ENCODE measurements at regions not wholly inside any gene's neighbourhood (a gene's known extent, or its start where the extent isn't known, plus 50 kb on each side); places are given as distances from the start of the nearest gene placed in this dataset.
"Not testable (repeated sequence)": the region's sequence is repeated elsewhere in the genome, so short reads cannot be mapped to it uniquely, and the experiment has no call there.

GRCh38 chr12:131309700-131310099 lies 356.0 kb downstream of the ADGRD1 start:
- TF ChIP-seq CTCF (IDR thresholded peaks at IDR 0.05; ENCODE audit: unreplicated experiment): no peak
- Mint-ChIP-seq H3K36me3 (ENCODE audit: insufficient read depth) (no peaks in the 10 kb centered on the region), H3K4me1 (ENCODE audit: low read depth) (no peaks in the 10 kb centered on the region), H3K9me3 (ENCODE audit: low read depth) (peaks cover 4% of the 10 kb centered on the region), H3K27me3 (peaks cover 22% of the 10 kb centered on the region), H3K27ac (no peak overlapping the region), H3K4me3 (ENCODE audit: low read depth) (no peak overlapping the region)
- no peak for DNase-seq (ENCODE audit: low spot score, unreplicated experiment)

GRCh38 chr12:131310227-131310969 lies 356.7 kb downstream of the ADGRD1 start:
- DNase-seq (ENCODE audit: low spot score, unreplicated experiment); H3K4me1 Mint-ChIP-seq (ENCODE audit: low read depth); H3K9me3 Mint-ChIP-seq (ENCODE audit: low read depth); H3K4me3 Mint-ChIP-seq (ENCODE audit: low read depth); H3K36me3 Mint-ChIP-seq (ENCODE audit: insufficient read depth); H3K27ac Mint-ChIP-seq: not testable (repeated sequence)
- peaks cover 23% of the 10 kb centered on the region for H3K27me3 Mint-ChIP-seq

- peaks cover 23% of the 10 kb centered on the region for H3K27me3 Mint-ChIP-seq
- H3K4me1 Mint-ChIP-seq (ENCODE audit: low read depth); H3K9me3 Mint-ChIP-seq (ENCODE audit: low read depth); H3K4me3 Mint-ChIP-seq (ENCODE audit: low read depth); H3K36me3 Mint-ChIP-seq (ENCODE audit: insufficient read depth); DNase-seq (ENCODE audit: low spot score, unreplicated experiment); H3K27ac Mint-ChIP-seq: not testable (repeated sequence)
Observed at GRCh38 chr12:131311279-131311722, 357.6 kb downstream of the ADGRD1 start.

GRCh38 chr12:131311764-131312163 lies 358.1 kb downstream of the ADGRD1 start:
- TF ChIP-seq CTCF (IDR thresholded peaks at IDR 0.05; ENCODE audit: unreplicated experiment): no peak

GRCh38 chr12:131312382-131312781 lies 358.7 kb downstream of the ADGRD1 start:
- not testable (repeated sequence) for H3K36me3 Mint-ChIP-seq (ENCODE audit: insufficient read depth); H3K4me3 Mint-ChIP-seq (ENCODE audit: low read depth); H3K4me1 Mint-ChIP-seq (ENCODE audit: low read depth); H3K27ac Mint-ChIP-seq; H3K9me3 Mint-ChIP-seq (ENCODE audit: low read depth); DNase-seq (ENCODE audit: low spot score, unreplicated experiment)
- H3K27me3 Mint-ChIP-seq: peaks cover 23% of the 10 kb centered on the region

More at GRCh38 chr12:131311764-131312163, 358.1 kb downstream of the ADGRD1 start:
- Mint-ChIP-seq H3K9me3 (ENCODE audit: low read depth) (peaks cover 5% of the 10 kb centered on the region), H3K27me3 (peaks cover 23% of the 10 kb centered on the region), H3K27ac (no peak overlapping the region), H3K4me1 (ENCODE audit: low read depth) (no peaks in the 10 kb centered on the region), H3K36me3 (ENCODE audit: insufficient read depth) (no peaks in the 10 kb centered on the region), H3K4me3 (ENCODE audit: low read depth) (no peak overlapping the region)
- no peak for DNase-seq (ENCODE audit: low spot score, unreplicated experiment)

GRCh38 chr12:131312793-131313545 lies 359.3 kb downstream of the ADGRD1 start:
- peaks cover 23% of the 10 kb centered on the region for H3K27me3 Mint-ChIP-seq
- peaks cover 8% of the 10 kb centered on the region for H3K9me3 Mint-ChIP-seq (ENCODE audit: low read depth)
- no peak for DNase-seq (ENCODE audit: low spot score, unreplicated experiment)
- no peak overlapping the region for H3K27ac Mint-ChIP-seq
- TF ChIP-seq CTCF (IDR thresholded peaks at IDR 0.05; ENCODE audit: unreplicated experiment): no peak
- H3K4me3 Mint-ChIP-seq (ENCODE audit: low read depth): no peak overlapping the region
- H3K36me3 Mint-ChIP-seq (ENCODE audit: insufficient read depth): no peaks in the 10 kb centered on the region
- no peaks in the 10 kb centered on the region for H3K4me1 Mint-ChIP-seq (ENCODE audit: low read depth)
